HG02981 (cell line): ENCODE measurements at regions not wholly inside any gene's neighbourhood (a gene's known extent, or its start where the extent isn't known, plus 50 kb on each side); places are given as distances from the start of the nearest gene placed in this dataset.
"Not testable (repeated sequence)": the region's sequence is repeated elsewhere in the genome, so short reads cannot be mapped to it uniquely, and the experiment has no call there.

Source experiments
- ATAC-seq: cut with Tn5 transposase; IDR thresholded peaks from one replicate; pipeline ENCODE4 v1.9.1; 2021; ENCODE audit warnings: mild to moderate bottlenecking, moderate library complexity; ENCODE audit not compliant: unreplicated experiment

DNA sequence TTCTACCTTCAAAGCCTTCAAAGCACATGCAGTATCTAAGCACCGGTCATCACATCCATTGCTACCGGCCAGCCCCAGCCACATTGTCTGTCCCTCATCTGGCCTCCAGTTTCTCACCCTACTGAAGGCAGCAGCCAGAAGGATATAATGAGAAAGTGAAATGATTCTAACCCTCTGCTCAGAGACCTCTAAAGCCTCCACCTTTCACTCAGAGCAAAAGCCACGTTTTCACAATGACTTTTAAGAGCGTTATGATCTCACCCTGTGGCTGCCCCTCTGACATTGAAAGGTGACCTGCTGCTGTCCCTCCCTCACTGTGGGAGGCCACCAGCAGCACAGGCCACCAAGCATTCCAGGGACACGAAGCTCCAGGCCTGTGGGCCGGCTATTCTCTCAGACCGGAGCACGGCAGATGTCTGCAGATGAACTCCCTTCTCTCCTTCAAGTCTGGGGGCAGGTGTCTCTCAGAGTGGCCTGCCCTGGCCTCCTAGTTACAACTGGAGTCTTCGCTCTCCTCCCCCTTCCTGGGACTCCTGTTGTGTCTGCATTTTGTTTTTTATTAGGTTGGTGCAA lies 94.9 kb upstream of the EEPD1 start:
- ATAC-seq: peak; percentile 76

DNA sequence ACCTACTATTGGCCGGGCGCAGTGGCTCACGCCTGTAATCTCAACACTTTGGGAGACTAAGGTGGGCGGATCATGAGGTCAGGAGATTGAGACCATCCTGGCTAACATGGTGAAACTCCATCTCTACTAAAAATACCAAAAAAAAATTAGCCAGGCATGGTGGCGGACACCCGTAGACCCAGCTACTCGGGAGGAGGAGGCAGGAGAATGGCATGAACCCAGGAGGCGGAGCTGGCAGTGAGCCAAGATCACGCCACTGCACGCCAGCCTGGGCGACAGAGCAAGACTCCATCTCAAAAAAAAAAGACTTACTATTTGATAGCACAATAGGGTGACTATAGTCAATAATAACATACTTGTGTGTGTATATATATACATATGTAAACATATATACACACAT lies 92.7 kb upstream of the EEPD1 start:
- ATAC-seq: not testable (repeated sequence)

DNA sequence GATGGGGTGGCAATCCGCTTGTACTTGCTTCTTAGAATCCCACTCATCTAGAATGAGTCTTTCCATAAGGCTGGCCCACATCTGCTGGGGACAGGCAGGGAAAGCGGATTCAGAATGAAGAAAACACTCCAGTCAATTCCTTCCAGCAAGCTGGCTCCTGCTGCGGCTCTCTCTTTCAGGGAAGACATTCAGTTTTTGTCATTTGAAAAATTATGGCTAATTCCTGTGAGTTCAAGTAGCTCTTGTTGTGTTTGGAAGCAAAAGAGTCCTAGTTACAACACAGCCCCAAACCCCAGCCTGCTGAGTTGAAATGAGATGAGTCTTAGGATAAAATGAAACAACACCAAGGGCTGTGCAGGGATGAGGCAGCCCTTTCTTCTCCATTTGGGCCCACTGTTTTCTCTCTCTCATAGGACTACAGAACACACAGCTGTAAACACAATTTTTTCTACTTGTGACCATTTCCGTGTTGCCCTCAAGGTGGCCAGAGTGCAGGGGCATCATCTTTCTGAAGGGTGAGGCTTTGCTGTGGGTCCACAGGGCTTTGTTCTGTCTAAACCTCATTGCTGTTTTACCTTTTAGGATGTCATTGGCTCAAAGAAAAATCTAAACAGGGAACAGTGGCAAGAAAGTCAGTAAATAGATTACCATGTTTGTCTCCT lies 90.8 kb upstream of the EEPD1 start:
- ATAC-seq: no peak

DNA sequence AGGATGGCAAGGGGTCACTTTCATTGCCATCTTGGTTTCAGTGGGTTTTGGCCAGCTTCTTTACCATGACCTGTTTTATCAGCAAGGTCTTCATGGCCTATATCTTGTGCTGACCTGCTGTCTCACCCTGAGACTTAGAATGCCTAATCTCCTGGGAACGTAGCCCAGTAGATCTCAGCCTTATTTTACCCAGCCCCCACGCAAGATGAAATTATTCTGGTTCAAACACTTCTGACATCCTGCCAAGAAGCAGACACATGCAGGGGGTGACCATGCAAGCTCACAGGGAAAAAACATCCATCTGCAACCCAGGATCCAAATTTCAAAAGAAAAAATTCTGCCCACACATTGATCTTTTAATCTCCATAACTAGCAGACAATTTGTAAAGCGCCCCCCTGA lies 88.4 kb upstream of the EEPD1 start:
- no peak for ATAC-seq

DNA sequence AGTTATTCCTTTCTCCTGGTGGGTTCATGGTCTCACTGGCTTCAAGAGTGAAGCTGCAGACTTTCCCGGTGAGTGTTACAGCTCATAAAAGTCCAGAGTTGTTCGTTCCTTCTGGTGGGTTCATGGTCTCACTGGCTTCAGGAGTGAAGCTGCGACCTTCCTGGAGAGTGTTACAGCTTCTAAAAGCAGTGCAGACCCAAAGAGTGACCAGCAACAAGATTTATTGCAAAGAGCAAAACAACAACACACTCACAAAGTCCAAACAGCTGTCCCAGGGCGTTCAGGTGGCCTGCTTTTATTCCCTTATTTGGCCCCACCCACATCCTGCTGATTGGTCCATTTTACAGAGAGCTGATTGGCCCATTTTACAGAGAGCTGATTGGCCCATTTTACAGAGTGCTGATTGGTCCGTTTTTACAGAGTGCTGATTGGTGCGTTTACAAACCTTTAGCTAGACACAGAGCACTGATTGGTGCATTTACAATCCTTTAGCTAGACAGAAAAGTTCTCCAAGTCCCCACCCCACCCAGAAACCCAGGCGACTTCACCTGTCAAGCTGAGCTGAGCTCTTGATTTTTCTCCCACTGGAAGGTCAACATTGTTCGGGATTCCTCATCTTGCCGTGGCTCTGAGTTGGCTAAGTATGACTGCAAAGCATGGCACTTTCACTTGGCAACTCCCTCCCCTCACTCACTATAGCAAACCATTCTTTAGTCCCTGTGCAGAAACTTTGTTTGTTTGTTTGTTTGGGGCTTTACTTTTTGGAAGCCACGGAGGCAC lies 87.3 kb upstream of the EEPD1 start:
- not testable (repeated sequence) for ATAC-seq

DNA sequence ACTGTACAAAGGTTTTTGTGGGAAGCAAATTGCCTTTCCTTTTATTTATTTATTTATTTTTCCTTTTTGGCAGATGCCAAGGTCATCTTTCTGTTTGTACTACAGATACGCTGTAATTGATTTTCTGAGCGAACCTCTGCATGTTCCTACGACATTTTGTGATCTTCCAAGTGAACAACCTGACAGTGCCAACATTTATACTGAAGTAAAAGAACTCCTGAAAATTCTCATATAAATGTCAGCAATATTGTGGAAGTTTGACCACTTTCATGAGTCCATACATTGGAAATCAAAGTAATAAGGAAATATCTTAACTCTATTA lies 86.8 kb upstream of the EEPD1 start:
- no peak for ATAC-seq

DNA sequence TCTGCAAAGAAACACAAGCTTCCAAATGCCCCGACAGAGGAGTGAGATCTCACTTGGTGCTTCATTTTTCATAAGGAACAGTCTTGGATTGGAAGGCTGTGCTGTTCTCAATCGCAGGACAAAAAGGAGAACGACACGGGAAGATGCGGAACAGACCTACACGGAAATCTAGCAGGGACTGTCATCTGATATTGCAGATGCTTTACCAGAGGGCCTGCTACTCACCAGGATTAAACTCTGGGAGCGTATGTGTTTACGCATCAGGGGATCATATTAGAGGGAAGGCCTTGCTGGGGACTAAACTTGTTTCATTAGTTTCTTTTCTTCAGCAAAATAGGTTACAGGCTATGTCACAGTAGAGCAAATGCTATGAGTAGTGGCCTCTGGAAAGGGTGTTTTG lies 82.8 kb upstream of the EEPD1 start:
- no peak for ATAC-seq

DNA sequence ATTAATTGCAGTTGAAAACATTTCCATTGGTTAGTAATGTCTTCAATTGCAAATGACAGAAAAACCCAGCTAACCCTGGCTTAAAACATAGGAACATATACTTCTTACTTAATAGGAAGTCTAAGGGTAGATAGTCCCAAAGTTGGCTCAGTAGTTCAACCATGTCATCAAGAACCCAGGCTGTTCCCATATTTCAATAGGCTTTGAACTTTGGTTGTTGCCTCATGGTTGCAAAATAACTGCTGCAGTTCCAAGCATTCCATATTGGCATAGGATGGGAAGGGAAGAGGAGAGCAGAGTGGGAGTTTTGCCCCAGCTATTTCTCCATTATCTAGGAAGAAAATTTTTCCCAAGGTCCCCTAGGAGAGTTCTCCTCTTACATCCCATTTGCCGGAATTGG lies 81.4 kb upstream of the EEPD1 start:
- no peak for ATAC-seq

DNA sequence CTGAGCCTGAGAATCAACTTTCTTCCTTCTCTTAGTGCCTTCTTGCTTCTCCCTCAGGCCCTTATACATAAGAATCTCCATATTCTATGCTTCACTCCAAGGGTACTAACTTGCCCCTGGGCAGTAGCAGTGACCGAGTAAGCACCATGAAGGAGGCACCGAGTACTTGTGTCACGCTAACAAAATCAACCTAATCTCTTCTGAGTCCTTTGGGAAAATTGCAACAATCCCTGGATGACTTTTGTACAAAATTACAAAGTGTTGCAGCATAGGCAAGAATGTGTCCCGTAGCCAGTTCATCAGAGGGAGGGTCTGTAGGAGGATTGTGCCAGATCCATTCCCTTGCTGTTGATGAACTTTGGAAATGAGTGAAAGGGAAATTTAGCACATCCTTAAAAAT lies 80.4 kb upstream of the EEPD1 start:
- ATAC-seq: no peak

DNA sequence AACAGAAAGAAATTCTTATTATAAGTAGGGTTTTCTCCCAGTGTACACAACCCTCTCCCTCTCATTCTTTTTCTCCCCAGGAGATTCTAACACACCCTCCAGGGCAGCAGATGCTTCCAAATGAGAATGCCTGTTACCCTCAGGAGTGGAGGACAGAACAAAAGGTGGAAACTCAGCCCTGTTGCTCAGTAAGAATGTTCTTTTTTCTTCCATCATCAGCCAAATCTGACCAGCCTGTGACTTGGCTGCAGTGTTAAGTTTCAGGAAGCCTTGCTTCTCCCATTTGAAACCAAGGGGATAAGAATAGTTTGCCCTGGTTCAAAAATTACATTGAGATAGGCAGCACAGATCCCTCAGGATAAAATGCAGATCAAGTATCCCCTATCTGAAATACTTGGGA lies 77.5 kb upstream of the EEPD1 start:
- no peak for ATAC-seq

DNA sequence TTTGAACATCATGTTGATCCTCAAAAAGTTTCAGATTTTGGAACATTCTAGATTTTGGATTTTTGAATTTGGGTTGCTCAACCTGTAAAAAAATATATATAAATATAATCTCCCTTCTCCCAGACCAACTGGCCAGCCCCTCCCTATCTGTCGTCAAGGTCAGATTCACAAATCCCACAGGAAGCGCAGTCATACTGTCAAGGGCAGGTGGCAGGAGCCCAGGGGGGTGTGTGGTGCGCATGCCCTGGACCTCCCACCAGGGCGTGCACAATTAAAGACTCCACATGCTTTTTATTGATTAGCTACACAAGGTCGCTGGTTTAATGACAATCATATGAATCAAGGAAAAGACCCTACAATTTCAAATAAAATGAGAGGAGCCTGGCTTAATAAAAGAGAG lies 77.0 kb upstream of the EEPD1 start:
- no peak for ATAC-seq

DNA sequence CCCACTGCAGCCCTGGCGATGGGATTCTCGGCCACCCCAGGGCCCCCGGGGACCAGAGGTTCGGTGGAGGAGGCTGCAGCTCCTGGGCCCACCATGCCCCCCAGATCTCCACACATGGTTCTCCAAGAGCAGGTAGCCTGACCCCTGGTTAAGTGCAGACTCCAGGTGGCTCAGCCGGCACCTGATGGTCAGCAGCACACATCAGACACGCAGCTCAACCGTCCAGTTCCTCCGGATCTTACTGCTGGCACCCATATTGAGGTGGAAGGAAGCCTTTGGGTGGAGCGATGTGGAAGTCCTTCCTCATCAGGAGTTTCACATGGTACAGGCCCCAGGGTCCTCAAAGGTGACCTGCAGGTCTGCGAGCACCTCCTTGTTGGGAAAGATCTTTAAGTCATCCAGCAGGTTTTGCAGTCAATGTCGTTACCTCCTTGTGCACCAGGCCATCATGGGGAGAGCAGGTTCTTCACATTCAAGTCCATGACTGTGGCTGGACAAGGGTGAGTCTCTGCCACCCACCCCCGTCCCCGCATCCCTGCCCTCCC lies 74.2 kb upstream of the EEPD1 start:
- ATAC-seq: no peak

DNA sequence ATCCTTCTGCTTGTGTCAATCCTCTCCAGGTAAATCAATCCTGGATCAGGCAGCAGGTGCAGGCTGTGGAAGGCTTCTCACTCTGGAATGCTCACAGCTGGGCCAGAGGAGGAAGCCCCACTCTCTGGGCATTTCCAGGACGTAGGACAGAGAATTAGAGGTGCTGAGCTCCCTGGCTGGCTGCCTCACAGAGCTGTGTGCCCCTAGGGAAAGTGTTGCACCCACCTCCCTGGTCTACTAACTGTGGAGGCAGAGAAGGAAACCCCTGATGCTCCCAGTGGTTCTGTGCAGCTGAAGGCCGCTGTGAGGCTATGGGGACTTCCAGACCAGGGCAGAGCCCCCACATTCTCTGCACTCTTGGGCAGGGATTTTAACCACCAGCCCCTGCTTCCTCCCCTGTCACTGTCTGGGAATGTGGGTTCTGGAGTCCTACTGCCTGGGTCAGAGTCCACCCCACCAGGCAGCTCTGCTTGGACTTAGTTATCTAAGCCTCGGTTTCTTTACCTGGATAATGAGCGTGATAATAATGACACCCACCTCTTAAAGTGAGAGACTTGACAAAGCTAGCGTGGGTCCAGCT lies 73.5 kb upstream of the EEPD1 start:
- ATAC-seq: no peak

DNA sequence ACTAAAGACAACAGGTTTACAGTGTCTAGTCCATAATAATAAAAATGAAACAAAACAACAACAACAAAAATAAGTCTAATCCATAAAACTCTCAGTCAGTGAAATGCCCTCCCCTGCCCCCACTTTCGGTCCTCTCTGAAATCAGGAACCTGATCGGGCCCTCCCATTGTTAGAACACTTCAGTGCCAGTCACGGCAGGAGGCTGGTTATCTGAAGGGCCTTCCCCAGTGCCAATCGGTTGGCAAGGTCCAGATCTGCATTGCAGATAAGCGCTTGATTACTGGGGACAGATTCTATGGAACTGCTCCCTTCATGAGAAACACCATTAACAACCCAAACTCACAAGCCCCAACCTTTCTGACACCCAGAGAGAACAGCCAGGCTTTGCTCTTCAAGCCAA lies 72.2 kb upstream of the EEPD1 start:
- no peak for ATAC-seq

DNA sequence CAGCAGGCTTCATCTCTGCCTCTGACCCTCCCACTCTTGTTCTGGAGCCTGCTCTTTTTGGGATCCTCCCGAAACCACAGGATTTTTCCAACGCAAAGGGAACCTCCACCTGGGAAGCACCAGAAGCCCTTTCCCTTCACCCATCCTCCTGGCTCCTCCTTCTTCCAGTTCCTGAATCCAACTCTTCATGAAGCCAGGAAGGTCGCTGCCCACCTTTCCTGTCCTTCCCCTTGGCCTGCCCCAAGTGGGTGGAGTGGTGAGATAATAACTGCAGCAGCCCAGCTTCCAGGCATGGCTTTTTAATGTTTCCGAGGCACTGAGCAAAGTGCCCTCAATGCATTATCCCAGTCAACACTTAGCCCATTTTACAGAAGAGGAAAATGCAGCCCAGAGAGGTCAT lies 70.8 kb upstream of the EEPD1 start:
- no peak for ATAC-seq

DNA sequence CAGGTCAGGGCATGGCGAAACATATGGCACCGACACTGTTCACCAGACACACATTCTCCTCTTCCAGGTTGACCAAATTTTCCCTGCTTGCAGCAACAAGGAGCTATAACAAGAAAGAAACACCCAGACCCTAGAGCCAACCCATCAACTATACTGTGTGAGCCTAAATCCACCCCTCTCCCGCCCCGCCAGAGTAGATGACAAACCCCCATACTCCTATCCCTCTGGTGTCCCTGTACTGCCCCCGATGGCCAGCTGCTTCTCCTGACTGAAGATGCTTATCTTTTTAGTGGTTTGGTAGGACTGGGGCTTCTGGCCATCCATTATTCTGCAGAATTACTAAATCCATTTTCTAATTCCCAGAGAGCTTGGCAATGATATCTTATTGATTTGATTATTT lies 70.1 kb upstream of the EEPD1 start:
- ATAC-seq: no peak

DNA sequence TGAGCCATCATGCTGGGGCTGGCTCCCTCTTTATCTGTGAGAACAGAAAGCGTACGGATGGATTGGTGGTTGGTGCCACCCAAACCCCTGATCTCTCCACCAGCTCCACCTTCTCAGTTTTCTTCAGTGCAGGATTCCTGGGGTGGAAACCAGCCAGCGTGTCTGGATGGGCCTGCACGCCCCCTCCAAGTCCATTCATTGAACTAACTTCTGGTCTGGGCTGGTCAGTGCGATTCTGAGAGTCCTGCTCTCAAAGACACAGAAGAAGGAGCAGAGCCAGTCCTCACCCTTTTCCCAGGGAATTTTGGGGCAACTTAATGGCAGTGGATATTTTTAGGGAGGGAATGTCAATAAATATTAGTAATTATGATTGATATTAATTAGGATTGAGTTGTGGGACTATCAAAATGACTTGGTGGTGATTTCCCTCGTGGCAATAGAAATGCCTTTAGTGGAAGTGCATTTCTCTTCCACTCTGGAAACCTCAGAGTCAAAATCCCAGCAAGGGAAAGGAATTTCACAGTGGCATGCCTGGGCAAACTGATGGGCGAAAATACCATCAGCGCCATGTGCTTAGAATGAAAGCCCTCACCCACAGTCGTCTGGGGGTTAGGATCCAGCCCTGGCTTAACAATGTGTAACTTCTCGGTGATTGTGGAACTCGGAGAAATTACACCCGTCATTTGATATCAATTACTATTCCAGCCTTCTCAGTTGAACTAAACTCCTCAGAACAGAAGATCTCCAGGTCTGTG lies 69.3 kb upstream of the EEPD1 start:
- no peak for ATAC-seq

DNA sequence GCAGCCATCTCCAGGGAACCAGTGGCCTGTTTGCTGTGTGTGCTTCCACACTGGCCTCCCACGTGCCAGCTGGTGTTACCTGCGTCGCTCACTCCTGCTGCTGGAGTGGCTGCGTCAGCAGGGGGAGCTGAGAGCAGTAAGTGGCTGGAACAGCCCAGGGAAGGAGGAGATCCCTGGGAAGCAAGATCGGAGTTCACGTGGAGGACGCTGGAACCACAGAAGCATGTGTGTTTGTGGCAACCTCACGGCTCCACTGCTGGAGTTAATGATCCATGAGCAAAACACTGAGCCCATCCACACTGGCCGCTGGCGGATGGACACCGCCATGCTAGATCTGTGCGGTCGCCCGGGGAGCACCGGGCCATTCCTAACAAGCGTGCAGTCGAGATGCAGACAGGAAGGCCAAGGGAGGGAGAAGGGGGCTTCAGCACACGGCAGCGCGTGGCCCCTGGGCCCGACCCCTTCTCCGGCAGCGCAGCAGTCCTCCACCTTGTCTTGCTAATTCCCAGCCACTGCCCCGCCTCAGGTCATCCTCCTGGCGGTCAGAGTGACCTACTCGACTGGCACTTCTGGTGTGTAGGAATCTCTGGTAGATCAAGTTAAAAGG lies 68.5 kb upstream of the EEPD1 start:
- ATAC-seq: no peak

DNA sequence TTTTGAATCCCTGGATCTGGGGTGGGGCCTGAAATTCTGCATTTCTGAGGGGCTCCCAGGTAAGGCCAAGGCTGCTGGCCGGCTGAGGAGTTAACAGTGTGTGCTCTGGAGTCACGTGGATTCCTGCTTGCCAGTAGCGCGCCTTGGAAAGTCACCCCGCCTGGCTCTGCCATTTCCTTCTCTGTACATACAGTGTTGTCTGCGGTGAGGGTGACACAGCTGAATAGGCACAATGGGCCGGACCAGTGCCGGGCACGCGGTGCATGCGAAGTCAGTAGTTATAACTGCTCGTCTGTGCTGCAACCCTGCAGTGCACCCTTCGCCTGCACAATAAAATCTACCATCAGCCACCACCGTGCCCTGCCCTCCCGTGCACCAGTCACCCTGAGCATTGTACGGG lies 68.0 kb upstream of the EEPD1 start:
- ATAC-seq: no peak

DNA sequence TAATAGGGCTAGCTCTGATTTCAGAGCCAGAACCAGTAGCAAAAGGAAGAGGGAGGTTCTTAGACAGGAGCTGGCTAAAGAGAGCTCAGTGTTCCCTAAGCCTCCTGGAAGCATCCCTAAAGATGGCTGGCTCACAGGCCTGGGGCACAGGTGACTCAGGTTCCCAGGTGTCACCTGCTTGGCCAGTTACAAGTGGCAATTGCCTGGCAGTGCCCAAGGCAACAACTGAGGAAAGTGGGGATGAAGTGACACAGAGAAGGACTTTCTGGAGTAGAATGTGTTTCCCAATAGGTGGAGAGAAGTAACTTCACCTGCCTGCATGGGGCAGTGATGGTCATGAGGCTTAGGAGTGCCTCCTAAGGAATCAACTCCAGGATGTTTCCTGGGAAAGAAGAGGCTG lies 66.5 kb upstream of the EEPD1 start:
- no peak for ATAC-seq

DNA sequence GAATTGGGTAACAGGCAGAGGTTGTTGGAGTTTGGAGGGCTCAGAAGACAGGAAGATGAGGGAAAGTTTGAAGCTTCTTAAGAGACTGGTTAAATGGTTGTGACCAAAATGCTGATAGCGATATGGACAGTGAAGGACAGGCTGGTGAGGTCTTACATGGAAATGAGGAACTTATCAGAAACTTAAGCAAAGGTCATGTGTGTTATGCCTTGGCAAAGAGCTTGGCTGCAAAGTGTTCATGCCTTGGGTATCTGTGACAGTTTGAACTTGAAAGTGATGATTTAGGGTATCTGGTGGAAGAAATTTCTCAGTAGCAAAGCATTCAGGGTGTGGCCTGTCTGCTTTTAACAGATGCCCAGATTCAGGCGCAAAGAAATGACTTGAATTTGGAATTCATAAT lies 64.5 kb upstream of the EEPD1 start:
- no peak for ATAC-seq
